A549 (cell line): ENCODE measurements at regions not wholly inside any gene's neighbourhood (a gene's known extent, or its start where the extent isn't known, plus 50 kb on each side); places are given as distances from the start of the nearest gene placed in this dataset.

Experiments used
- ATAC-seq, 2 experiments: fragments of 200-7000 bp in 1 of 2; fragments of >200 bp in 1 of 2; cut with Nextera tagmentation in 1 of 2; cut with Tn5 transposase in 1 of 2; 3 replicates each; pipeline versions ENCODE4 v1.8.0 to v1.9.1; 2018 to 2020; ENCODE audit warnings: mild to moderate bottlenecking in 1 of 2, moderate library complexity in 1 of 2
- CTCF ChIA-PET: fragments of 300-600 bp; sonication (Branson Sonifier 250); formaldehyde crosslinking; extraction: SDS; loops from one replicate; lab custom pipeline; 2021; ENCODE audit warnings: antibody characterized with exemption, inconsistent platforms; lab: Yijun Ruan, JAX
- POLR2A ChIA-PET: fragments of 350-600 bp; formaldehyde crosslinking; extraction: SDS; loops from one replicate; lab custom pipeline; 2021; ENCODE audit warnings: antibody characterized with exemption, inconsistent platforms; lab: Yijun Ruan, JAX
- DNase-seq, 2 experiments: peaks; one replicate each; pipeline versions ENCODE4 v3.0.0 to v3.0.0-alpha.2; 2011 to 2016; ENCODE audit warnings: low read depth in 1 of 2, low spot score in 1 of 2
- FAIRE-seq: peaks from 2 replicates; lab custom pipeline; 2011; peaks lifted over from hg19 to GRCh38; lab: Jason Lieb, UNC
- H3K27ac ChIP-seq, 2 experiments: fragments of >200 bp; sonication (Bioruptor Twin); formaldehyde crosslinking; 3 replicates each; pipeline ENCODE4 v1.5.1; 2016 to 2017
- H3K4me1 ChIP-seq: fragments of >200 bp; sonication (Bioruptor Twin); formaldehyde crosslinking; 3 replicates; pipeline ENCODE4 v1.6.1; 2016
- H3K4me2 ChIP-seq: fragments of >200 bp; sonication (Bioruptor Twin); formaldehyde crosslinking; 3 replicates; pipeline ENCODE4 v1.6.1; 2016
- H3K4me3 ChIP-seq: fragments of >200 bp; sonication (Bioruptor Twin); formaldehyde crosslinking; 3 replicates; pipeline ENCODE4 v1.5.1; 2016
- H3K9me3 ChIP-seq: fragments of >200 bp; sonication (Bioruptor Twin); formaldehyde crosslinking; 3 replicates; pipeline ENCODE4 v1.6.1; 2016
- ATOH8 ChIP-seq: fragments of 250-450 bp; sonication (Bioruptor Pico); IDR thresholded peaks from 2 replicates; pipeline ENCODE4 v1.5.0; 2020; ENCODE audit warnings: low read depth, mild to moderate bottlenecking, moderate library complexity
- BHLHE40 ChIP-seq: IDR thresholded peaks from 2 replicates; pipeline ENCODE4 v1.6.1; 2012; ENCODE audit warnings: low read depth, low read length, inconsistent platforms
- CBX2 ChIP-seq: fragments of 200-600 bp; sonication (generic); IDR thresholded peaks from 2 replicates; pipeline ENCODE4 v1.6.1; 2016; ENCODE audit warnings: low read depth, mild to moderate bottlenecking, borderline replicate concordance
- CEBPB ChIP-seq, 2 experiments: fragments of >200 bp in 1 of 2; sonication (Bioruptor Twin) in 1 of 2; formaldehyde crosslinking in 1 of 2; IDR thresholded peaks; 2 replicates each; pipeline ENCODE4 v1.6.1; 2012 to 2016
- CHD2 ChIP-seq: fragments of 150-350 bp; IDR thresholded peaks from 2 replicates; pipeline ENCODE4 v1.6.1; 2014; ENCODE audit warnings: low read length; ENCODE audit not compliant: partially characterized antibody
- E2F6 ChIP-seq: IDR thresholded peaks from 2 replicates; pipeline ENCODE4 v1.6.1; 2012; ENCODE audit warnings: low read depth, borderline replicate concordance
- EHF ChIP-seq: fragments of 250-450 bp; sonication (Bioruptor Pico); IDR thresholded peaks from 2 replicates; pipeline ENCODE4 v1.5.0; 2020; ENCODE audit warnings: mild to moderate bottlenecking
- GATA3 ChIP-seq: IDR thresholded peaks from 2 replicates; pipeline ENCODE4 v1.6.1; 2012; ENCODE audit warnings: borderline replicate concordance
- HOXB13 ChIP-seq: fragments of 250-450 bp; sonication (Bioruptor Pico); IDR thresholded peaks from 2 replicates; pipeline ENCODE4 v1.5.0; 2020; ENCODE audit warnings: low read depth, mild to moderate bottlenecking, moderate library complexity
- KDM5A ChIP-seq: fragments of 200-600 bp; sonication (generic); IDR thresholded peaks from 2 replicates; pipeline ENCODE4 v1.6.1; 2016; ENCODE audit warnings: antibody characterized with exemption, mild to moderate bottlenecking
- MYC ChIP-seq: IDR thresholded peaks from 2 replicates; pipeline ENCODE4 v1.6.1; 2012; ENCODE audit warnings: mild to moderate bottlenecking, inconsistent platforms, low read length, improper control_type of control experiment, borderline replicate concordance
- POLR2A ChIP-seq: IDR thresholded peaks from 2 replicates; pipeline ENCODE4 v1.6.1; 2012; ENCODE audit warnings: mild to moderate bottlenecking, low read length
- RFX5 ChIP-seq: fragments of 450-650 bp; IDR thresholded peaks from 2 replicates; pipeline ENCODE4 v1.7.1; 2014; ENCODE audit warnings: antibody characterized with exemption, mild to moderate bottlenecking, moderate library complexity
- RNF2 ChIP-seq: fragments of 200-600 bp; sonication (generic); IDR thresholded peaks from 2 replicates; pipeline ENCODE4 v1.6.1; 2016; ENCODE audit warnings: low read depth, mild to moderate bottlenecking, antibody characterized with exemption, moderate library complexity, borderline replicate concordance
- ZC3H11A ChIP-seq: fragments of 450-650 bp; IDR thresholded peaks from 2 replicates; pipeline ENCODE4 v1.6.1; 2014; ENCODE audit warnings: antibody characterized with exemption, mild to moderate bottlenecking
- WGBS: methylation state at CpG from one replicate; pipeline ENCODE4 v1.1.6; 2017; ENCODE audit errors: missing lambda C conversion rate; 5-methylcytosine and 5-hydroxymethylcytosine counted together
- TF ChIP-seq, protein P1 (sequence below): fragments of >200 bp; sonication (Bioruptor Twin); formaldehyde crosslinking; IDR thresholded peaks from 3 replicates; pipeline ENCODE4 v1.6.1; 2016
- TF ChIP-seq, protein P2 (sequence below): IDR thresholded peaks from 2 replicates; pipeline ENCODE4 v1.6.1; 2012
- TF ChIP-seq, protein P3 (sequence below): fragments of 250-450 bp; sonication (Bioruptor Pico); IDR thresholded peaks from 2 replicates; pipeline ENCODE4 v1.5.0; 2021; ENCODE audit warnings: mild to moderate bottlenecking, moderate library complexity, borderline replicate concordance

DNA sequence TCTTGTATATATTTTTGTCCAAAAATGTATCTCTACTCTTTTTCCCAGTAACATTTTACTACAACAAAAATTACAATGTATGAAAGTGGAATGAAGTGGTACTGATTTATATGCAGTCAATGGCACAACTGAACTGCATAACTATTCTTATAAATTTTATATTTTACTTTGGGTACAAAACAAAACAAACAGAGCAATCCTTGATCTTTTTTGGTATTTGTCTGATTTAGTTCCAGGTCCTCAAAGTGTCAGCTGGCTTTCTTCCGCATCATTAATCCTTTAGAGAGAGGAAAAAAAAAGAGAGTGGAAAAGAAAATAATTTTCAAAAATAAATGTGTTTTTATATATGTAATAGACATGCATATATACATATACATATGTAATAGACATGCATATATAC lies 252.4 kb upstream of the SLIT2 start:
- POLR2A ChIA-PET: no interaction called here
- H3K27ac ChIP-seq: no peak overlapping the region
- WGBS: 34% methylated on average over 1 of the region's 1 CpG
- H3K4me1 ChIP-seq: no peaks in the 10 kb centered on the region
- TF ChIP-seq GATA3 (no peak), KDM5A (no peak), ATOH8 (CRISPR knock-in tag) (no peak), E2F6 (no peak), ZC3H11A (no peak), CBX2 (no peak), EHF (CRISPR knock-in tag) (no peak), HOXB13 (CRISPR knock-in tag) (no peak), MYC (no peak), CEBPB (IDR thresholded peaks at IDR 0.05) (no peak), RFX5 (no peak), RNF2 (no peak), CHD2 (no peak)
- TF ChIP-seq, protein P1, sequence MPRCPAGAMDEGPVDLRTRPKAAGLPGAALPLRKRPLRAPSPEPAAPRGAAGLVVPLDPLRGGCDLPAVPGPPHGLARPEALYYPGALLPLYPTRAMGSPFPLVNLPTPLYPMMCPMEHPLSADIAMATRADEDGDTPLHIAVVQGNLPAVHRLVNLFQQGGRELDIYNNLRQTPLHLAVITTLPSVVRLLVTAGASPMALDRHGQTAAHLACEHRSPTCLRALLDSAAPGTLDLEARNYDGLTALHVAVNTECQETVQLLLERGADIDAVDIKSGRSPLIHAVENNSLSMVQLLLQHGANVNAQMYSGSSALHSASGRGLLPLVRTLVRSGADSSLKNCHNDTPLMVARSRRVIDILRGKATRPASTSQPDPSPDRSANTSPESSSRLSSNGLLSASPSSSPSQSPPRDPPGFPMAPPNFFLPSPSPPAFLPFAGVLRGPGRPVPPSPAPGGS: no peak
- TF ChIP-seq, protein P2, sequence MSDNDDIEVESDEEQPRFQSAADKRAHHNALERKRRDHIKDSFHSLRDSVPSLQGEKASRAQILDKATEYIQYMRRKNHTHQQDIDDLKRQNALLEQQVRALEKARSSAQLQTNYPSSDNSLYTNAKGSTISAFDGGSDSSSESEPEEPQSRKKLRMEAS: no peak
- TF ChIP-seq, protein P3, sequence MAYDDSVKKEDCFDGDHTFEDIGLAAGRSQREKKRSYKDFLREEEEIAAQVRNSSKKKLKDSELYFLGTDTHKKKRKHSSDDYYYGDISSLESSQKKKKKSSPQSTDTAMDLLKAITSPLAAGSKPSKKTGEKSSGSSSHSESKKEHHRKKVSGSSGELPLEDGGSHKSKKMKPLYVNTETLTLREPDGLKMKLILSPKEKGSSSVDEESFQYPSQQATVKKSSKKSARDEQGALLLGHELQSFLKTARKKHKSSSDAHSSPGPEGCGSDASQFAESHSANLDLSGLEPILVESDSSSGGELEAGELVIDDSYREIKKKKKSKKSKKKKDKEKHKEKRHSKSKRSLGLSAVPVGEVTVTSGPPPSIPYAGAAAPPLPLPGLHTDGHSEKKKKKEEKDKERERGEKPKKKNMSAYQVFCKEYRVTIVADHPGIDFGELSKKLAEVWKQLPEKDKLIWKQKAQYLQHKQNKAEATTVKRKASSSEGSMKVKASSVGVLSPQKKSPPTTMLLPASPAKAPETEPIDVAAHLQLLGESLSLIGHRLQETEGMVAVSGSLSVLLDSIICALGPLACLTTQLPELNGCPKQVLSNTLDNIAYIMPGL (CRISPR knock-in tag): no peak
- DNase-seq (no peak), FAIRE-seq (no peak), ATAC-seq (no peak)
- H3K9me3 ChIP-seq: no peaks in the 10 kb centered on the region
- H3K4me3 ChIP-seq: no peak overlapping the region
- no peak overlapping the region for H3K4me2 ChIP-seq
- CTCF ChIA-PET: no interaction called here

DNA sequence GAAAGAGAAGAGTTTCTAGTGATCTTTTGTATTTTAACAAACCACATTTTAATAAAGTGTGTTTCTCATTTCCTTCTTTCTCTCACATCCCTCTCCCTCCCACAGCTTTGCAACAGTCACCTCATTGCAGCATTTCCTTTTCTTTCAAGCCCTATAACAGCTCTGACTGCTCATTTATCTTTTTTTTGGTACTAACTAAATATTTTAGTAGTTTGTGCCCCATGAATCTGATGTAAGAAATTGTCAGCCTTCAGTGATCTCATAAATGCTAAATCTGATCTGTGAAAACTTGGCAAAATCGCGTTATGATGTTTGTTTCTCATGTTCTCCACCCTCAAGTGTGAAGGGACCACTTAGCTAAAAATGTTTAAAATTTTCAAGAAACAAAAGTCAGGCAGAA lies 258.5 kb upstream of the SLIT2 start:
- FAIRE-seq: no peak
- Histone ChIP-seq H3K4me3 (no peak overlapping the region), H3K4me1 (no peaks in the 10 kb centered on the region), H3K4me2 (no peak overlapping the region), H3K27ac (no peak overlapping the region), H3K9me3 (no peaks in the 10 kb centered on the region)
- TF ChIP-seq POLR2A: no peak
- no peak for DNase-seq
- ATAC-seq: no peak
- 0% methylated on average over 2 of the region's 2 CpGs for WGBS
- CTCF ChIA-PET: no interaction called here
- POLR2A ChIA-PET: no interaction called here

- no peaks in the 10 kb centered on the region for H3K9me3 ChIP-seq
- no peak overlapping the region for H3K4me2 ChIP-seq
- H3K27ac ChIP-seq: no peak overlapping the region
- no peak for FAIRE-seq
- H3K4me3 ChIP-seq: no peak overlapping the region
- ATAC-seq: no peak
- H3K4me1 ChIP-seq: no peaks in the 10 kb centered on the region
- ChIA-PET CTCF (no interaction called here), POLR2A (no interaction called here)
- WGBS: under 1% methylated on average over 4 of the region's 4 CpGs
- DNase-seq: no peak
- TF ChIP-seq ATOH8 (CRISPR knock-in tag): no peak
- no peak for TF ChIP-seq BHLHE40
- no peak for TF ChIP-seq CHD2
- no peak for TF ChIP-seq MYC
These were observed 259.1 kb upstream of the SLIT2 start for GRCh38 chr4:19992471-19993093.
